Globus pallidus (tissue), 1 donor: ENCODE measurements at regions not wholly inside any gene's neighbourhood (a gene's known extent, or its start where the extent isn't known, plus 50 kb on each side); places are given as distances from the start of the nearest gene placed in this dataset.
A peak's percentile ranks its signal among the peaks of the same experiment; 100 is the strongest.
"Not testable (repeated sequence)": the region's sequence is repeated elsewhere in the genome, so short reads cannot be mapped to it uniquely, and the experiment has no call there.

ENCODE experiments used
- DNase-seq: peaks from one replicate; pipeline ENCODE4 v3.0.0-alpha.2; 2015; ENCODE audit warnings: low spot score

DNA sequence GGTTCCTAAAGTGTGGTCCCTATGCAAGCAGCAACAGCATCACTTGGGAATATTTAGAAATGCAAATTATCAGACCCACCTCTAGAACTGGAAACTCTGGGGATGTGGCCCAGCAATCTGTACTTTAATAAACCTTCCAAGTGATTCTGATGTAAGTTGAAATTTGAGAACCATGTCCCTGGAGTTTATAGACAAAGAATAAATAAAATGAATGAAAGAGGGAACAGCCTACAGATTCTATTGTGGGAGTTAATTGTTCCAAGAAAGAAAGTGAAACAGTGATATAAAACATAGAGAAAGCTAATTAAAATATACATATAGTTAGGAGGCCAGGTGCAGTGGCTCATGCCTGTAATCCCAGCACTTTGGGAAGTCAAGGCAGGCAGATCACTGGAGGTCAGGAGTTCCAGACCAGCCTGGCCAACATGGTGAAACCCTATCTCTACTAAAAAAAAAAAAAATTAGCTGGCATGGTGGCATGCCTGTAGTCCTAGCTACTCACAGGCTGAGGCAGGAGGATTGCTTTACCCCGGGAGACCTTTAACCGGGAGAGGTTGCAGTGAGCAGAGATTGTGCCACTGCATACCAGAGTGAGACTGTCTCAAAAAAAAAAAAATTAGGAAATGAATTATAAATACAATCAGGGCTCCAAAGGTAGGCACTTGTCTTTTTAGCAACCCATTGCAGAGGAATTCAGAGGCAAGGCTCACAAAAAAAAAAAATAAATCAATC is 507.5 kb downstream of the NAV3 start:
- no peak for DNase-seq

DNA sequence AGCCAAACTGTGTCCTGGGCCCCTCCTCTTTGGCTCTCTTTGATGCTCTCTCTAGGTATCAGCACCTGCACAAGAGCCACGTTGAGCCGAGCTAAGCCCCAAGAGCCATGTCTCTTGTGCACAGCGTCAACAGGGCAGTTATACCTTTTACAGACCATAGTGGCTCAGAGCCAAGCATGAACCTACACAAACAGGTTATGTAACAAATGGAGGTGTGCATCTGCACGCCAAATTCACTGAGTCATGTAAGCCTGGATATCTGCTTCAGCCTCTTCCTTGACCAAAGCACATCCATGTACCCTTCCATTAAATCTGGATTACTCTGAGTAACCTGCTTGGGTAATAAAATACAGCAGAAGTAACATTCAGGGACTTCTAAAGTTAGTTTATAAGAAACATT is 509.7 kb downstream of the NAV3 start:
- DNase-seq, result no peak

DNA sequence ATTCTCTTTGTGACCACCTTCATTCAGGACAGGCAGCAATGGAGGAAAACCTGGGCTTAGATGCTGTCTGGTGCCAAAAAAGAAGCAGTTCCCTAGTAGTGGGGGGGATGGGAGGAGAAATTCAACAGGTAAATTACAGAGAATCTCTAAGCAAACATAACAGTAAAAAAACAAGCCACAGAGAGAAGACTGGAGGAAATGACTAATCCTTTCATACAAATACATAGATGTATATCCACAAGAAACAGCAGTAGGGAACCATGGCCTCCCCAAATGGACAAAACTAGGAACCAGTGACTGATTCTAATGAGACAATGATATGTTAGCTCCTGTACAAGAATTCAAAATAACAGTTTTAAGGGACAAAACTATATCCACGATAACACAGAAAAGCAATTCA is 513.0 kb downstream of the NAV3 start:
- DNase-seq, result no peak

DNA sequence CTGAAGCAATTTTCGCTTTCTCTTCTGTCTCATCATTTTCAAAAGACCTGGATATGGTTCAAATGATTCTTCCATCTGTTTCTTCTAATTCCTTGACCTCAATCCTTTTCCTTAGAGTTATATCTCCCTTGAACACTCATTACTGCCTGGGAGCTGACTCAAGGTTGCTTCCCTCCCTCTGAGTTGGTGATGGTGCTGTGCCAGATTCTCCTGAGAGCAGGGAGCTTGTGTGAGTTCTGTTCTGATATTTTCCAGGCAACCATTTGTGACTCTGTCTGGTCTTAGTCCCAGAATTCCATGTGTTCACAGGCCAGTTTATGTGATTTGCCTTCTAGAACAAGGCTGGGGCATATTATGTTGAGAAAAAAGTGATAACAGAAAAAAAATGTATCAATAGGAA is 505.1 kb upstream of the SYT1 start:
- DNase-seq, result no peak

DNA sequence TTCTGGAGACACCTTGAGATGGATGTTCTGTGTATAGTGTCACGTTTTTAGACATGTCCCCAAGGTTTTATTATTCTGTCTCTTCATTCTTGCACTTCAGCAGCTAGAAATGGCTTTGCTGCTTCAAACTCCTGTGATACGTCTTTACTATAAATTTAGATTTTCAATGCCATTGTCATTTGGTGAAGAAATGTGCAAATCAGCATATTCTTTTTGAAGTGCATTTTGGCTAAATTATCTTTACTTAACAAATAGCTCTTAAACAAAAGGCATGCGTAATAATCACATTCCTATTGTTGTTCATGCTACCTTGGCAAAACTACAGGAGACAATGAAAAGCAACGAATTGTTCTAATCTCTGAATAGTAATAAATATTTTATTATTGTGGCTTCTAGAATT is 502.9 kb upstream of the SYT1 start:
- no peak for DNase-seq

DNA sequence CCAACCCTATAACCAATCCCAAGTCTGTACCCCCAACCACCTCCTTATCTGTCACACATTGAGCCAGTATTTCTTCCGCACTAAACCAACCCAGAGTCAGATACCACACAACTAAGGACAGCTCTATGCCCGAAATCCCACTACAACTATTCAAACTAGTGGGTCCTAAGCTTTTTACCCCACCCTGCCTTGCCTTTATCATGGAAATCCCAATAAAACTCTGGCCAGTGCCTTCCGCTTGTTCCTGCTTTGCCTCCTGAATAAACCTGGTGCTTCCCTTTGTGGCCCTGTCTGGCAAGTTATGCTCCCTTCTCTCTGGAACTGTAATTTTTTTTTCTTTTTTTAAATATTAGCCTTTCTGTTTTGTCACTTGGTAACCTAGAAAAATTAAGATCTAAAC is 493.3 kb upstream of the SYT1 start:
- DNase-seq, result no peak

DNA sequence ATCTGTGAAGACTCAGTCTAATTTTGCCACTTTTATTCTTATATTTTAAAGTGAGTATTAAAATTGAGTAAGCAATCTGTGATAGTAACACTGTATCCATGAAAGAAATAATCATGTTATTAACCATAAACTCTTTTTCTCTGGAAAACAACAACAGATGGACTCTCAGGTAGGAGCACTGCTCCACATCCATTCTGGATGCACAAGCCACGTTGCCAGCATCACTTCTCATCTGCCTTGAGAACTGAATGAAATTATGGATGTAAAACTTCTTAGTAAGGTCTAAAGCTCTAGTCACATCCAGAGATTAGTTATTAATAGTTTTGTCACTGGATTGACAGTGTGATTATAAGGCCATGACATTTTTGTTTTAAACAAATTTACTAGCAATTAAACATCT is 489.1 kb upstream of the SYT1 start:
- DNase-seq, result no peak

DNA sequence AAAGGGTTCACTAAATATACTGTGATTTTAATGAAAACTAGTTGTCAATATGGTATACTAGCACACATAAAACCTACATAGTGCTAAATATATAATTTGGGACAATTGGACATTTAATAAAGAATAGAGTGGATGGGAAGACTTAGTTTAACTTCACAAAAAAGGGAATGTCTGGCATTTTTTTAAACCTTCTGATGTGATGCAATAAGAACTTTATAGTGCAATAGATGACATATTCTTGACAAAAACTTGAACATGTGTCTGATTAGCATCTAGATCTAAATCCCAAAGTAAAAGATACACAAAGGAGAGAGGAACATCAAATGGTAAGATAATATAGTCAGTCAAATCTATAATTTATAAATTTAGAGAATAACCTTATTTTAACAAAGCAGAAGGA is 488.3 kb upstream of the SYT1 start:
- no peak for DNase-seq

DNA sequence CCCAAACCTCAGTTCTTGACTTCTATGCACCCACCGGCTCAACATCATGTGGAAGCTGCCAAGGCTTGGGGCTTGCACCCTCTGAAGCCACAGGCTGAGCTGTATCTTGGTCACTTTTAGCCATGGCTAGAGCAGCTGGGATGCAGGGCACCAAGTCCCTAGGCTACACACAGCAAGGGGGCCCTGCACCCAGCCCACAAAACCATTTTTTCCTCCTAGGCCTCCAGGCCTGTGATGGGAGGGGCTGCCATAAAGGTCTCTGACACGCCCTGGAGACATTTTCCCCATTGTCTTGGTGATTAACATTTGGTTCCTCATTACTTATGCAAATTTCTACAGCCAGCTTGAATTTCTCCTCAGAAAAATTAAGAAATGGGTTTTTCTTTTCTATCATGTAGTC is 485.5 kb upstream of the SYT1 start:
- not testable (repeated sequence) for DNase-seq

DNA sequence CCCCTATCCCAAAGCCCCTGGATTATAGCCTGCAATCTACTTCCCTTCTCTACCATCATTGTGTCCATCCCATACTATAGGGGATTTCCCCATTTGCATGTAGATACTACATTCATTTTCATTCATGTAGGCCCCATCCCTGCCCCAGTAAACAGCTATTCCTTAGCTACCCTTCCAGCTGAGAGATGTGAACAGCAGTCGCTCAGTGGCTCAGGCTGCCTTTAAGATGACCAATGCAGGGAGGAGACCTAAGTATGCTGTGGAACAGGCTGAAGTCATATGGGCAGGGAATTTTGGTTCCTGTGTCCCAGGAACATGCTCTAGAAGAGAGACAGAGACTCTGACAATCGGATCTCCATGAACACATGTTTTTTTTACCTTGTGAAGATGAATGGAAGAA is 481.2 kb upstream of the SYT1 start:
- no peak for DNase-seq

DNA sequence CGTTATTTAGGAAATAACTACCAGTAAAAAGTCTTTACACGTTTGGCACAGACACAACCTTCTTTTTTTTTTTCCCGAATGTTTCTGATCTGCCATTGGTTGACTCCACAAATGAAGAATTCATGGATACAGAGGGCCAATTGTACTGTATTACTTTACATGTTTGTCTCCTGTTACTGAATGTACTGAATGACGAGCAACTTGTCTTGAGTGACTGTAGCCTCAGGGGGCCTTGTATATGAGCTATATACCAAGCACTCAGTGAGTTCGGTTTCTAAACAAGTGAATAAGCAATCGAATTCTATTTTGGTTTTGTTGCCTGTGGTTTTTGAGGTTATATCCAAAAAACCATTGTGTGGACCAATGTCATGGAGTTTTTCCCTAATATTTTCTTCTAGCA is 480.0 kb upstream of the SYT1 start:
- no peak for DNase-seq

DNA sequence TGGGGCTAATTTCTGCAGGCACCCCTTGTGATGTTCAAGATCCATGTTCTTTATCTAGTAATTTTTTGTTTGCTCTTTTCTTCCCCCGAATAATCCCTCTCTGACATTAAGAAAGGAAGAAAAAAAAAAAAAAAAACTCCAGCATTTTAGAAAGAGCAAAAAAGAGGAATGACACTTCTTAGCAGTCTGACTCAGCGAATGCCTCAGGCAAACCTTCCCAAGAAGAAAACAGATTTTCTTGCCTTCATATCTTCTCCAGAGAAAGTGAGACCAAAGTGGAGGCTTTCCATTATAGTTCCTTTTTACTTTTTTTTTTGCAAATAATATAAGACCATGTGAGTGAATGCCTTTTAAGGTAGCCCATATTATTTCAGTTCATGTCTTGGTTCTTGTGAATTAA is 479.0 kb upstream of the SYT1 start:
- no peak for DNase-seq

DNA sequence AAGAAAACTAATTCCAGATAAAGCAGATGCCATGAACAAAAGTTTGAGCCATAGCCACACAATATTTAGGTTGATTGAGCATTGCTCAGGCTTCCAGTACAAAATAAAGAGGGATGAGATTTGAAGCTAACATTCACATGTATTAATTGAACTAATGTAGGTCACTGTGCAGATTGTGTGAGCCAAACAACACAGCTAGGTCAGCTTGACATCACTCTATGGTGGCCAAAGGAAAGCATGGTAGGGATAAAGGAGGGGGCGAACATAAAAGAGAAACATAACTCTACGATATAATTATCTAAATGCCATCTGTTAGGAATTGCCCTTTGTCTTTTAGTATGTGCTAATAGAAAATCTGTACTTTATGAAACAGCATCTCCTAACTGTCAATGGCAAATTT is 477.7 kb upstream of the SYT1 start:
- no peak for DNase-seq

DNA sequence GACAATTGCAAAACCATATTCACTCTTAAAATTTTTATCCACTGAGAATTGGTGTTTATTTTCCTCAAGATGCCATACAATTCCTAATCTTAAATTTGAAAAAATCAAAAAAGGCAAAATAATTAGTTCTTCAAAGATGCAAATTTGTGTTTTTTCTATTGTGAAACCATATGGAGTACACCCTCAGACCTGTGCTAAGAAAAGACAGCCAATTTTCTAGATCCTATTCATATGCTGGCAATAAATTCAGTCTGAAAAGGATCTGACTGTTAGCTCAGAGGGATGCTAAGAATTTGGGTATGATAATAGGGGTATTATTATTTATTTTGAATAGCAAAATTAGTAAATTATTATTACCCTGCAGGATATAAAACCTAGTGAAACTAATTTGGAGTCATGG is 476.9 kb upstream of the SYT1 start:
- DNase-seq, result no peak

DNA sequence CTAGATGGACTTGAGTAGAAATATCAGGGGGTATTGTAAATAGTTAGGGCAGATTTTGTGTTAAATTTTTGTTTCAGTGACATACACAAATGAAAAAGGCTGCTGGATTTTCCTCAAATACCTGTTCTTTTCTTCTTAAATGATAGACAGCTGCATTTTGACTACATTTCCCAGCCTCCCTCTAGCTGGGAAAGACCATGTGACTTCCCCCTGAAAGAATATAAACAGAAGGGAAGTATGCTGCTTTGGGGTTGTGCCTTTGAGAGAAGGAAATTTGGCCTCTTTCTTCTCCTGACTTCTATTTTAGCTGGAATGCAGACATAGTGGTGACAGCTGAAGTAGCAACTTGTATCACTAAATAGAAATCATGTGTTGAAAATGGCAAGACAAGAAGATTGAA is 476.1 kb upstream of the SYT1 start:
- no peak for DNase-seq

DNA sequence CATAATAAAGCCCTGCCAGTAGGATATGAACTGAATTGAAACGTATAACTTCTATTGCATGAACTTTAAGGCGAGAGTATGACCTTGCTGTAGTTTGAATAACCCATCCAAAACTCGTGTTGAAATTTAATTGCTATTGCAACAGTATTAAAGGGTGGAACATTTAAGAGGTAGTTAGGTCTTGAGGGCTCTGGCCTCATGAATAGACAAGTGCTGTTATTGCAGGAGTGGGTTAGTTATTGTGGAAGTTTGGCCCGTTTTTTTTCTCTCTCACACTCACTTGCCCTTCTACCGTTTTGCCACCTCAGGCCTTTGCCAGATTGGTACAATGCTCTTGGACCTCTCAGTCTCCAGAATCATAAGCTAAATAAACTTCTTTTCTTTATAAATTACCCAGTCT is 473.7 kb upstream of the SYT1 start:
- no peak for DNase-seq

DNA sequence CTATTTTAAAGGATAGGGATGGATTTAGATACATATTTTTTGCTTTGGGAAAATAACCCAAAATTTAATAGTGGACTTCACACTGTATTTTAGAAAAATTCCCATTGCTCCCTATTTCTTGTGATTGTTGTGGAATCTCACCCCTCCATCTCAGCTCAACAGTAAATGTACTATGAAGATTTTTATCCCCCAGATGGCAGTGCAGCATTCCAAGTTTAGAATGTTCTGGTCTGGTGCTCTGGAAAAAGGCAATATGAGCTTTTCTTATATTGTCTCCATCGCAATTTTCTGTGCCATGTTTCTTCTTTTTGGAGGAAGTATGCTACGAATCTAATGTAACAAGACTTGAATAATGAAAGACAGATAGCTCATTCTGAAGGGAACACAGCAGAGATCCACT is 471.7 kb upstream of the SYT1 start:
- peak; percentile 11 for DNase-seq

DNA sequence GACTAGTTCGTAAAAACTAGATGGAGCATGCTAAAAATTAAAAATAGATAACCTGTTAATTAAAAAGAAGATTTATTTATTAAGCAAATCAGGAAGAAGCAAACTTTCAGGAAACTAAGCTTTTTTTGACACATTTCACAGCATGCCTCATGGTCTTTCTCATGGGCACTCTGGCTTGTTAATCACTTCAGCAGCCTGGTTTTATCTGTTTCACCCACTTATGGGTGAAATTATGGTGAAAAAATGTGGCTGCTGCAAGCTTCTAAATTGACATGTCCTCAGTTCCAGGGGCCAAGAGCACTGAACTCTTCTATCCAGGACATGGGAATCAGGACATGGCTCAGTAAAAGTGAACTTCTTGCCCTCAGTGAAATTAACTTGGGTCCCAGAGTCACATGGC is 468.6 kb upstream of the SYT1 start:
- DNase-seq, result no peak

DNA sequence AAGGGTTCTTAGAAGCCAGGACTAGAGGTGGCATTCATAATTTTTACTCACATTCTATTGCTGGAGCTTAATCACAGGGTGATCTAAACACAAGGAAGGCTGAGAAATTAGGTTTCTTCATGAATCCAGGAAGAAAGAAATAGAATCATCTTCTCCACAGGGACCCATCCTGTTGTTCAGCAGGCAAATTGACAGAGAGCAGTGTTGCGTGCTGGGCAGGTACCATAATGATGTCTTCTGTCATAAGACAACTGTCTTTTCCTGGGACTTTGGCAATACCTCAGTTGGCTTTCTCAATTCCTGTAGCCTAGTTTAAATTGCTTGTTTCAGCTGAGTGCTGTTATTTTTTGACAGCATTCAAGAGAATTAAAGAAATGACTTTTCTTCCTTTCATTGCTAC is 468.0 kb upstream of the SYT1 start:
- DNase-seq, result no peak

DNA sequence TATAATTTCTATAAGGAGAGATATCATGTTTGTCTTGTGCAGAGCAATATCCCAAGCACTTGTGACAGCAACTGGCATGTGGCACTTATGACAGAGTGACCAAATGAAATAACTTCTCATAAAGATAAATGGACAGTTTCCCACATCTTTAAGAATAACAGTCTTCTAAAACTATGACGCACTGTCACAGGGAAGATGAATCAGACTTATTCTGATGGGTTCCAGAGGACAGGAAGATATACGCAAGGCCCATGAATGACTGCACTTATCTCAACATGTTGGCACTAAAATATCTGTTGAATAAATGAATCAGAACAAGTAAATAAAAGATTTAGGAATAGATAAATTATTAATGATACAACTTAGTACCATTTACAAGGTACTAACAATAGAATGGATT is 465.8 kb upstream of the SYT1 start:
- DNase-seq, result no peak

DNA sequence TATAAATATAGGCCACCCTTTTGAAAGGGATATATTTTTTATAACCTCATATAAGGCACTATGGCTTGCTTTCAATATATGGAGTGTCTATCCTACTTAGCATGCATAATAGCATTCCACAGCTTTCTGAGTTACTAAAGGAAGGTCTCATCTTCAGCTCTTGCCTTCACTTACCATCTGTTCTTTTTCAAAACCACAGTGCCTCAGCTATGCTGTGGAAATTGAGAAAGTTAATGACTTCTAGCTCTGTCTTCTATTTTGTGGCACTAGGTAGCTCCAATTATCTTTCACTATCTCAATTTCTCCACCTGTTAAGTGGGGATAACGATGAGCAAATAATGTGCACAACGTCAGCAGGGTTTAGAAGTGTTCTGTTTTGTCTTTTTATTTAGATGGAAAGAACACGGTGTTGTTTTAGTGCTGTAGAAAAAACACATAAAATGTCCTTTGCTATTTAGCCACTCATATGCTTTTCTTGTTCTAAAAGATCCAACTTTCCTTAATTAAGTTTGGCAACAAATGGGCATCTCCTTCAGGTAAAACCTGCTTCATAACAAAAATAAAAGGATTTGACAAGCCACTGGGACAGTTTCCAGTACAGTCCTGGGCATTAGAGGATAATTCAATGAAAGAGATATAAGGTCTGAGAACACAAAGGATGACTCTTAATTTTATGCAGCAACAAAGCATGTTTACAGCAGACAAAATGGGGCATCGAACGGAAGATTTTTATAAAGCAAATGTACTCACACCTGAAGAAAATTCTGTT is 462.0 kb upstream of the SYT1 start:
- DNase-seq, result no peak

DNA sequence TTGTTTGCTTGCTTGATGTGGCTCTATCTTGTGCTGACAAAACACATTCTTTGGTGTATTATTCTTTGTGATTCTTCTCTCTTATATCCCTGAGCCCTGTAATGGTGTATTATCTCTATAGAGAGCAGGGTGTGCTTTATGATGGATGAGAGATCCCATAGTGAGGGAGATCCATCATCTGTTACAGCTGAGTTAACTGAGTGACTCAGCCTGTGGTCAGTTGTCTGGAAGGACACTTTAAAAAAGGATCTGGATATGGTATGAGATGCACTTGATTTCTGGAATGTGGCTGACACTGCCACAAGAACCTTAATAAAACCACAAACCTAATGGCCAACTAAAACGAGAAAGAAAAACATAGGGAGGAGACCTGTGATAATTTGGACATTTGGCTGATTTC is 461.4 kb upstream of the SYT1 start:
- no peak for DNase-seq

DNA sequence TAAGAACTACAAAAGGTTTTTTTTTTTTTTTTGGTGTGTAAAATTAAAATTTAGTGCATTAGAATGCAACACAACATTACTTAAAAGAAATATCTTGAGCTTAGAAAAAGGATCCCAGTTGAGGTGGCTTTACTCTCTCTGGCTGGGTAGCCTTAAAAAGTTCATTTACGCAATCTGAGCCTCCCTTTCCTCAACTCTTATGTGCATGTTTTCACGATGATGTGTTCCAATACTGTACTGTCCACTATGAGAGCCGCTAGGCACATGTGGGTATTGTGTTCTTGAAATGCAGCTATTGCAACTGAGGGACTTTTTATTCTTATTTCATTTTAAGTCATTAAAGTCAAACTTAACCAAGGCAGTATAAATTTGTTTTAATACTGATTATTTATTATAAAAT is 460.9 kb upstream of the SYT1 start:
- DNase-seq, result no peak

DNA sequence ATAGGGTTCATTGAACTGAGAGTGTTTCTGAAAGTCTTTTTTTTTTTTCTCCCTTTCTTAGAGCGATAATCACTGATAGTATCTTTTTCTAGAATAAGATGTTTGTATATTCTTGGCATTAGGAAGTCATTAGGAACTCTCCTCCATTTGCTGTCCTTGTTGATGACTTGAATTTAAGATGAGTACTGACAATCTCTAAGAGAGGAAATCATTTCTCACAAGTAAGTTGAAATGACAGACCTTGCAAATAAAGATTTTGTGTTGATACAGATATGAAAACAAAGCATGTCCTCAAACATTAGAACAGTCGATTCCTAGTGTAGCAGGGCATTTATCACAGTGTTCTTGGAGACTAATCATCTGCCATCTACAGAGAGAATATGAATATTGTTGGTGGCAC is 458.4 kb upstream of the SYT1 start:
- no peak for DNase-seq
